ENCODE measurements at regions not wholly inside any gene's neighbourhood (a gene's known extent, or its start where the extent isn't known, plus 50 kb on each side); places are given as distances from the start of the nearest gene placed in this dataset.
A peak's percentile ranks its signal among the peaks of the same experiment; 100 is the strongest.

GRCh38 chr6:97925504-97925903 lies 642.5 kb upstream of the MMS22L start:
- H3K79me2 ChIP-seq (ENCODE audit: insufficient read depth, low read length) = no peaks in the 10 kb centered on the region
- no peaks in the 10 kb centered on the region for H3K36me3 ChIP-seq (ENCODE audit: control insufficient read depth in 1 of 2, insufficient read depth in 2 of 2, low read length in 2 of 2)
- intact Hi-C loops (cut with micrococcal nuclease) = loop anchor here (10.0 kb wide), 1 partner anchor 741 kb away; no protein-coding TSS in a partner anchor
- H4K20me1 ChIP-seq (ENCODE audit: insufficient read depth) = no peaks in the 10 kb centered on the region
- H2AFZ ChIP-seq (ENCODE audit: low read depth, low read length, poor library complexity, severe bottlenecking) = no peak overlapping the region
- no peak; the same call in 1 of the 2 replicates for ATAC-seq
- H3K9me2 ChIP-seq (ENCODE audit: insufficient read depth) = no peaks in the 10 kb centered on the region
- CTCF ChIA-PET = interaction anchor here (1.1 to 2.4 kb wide), 6 partner anchors 8 to 531 kb away, joined by 3 to 15 read pairs (median 4); no protein-coding TSS in a partner anchor
- RAD21 ChIA-PET (ENCODE audit: low non-redundant PET in 1 of 2, low total read pairs in 2 of 2, uncharacterized antibody in 2 of 2, unreplicated experiment in 2 of 2) = no interaction called here
- no TSS peak for BruUV-seq (replicated peaks)
- H3K4me3 ChIP-seq (replicated peaks in 1 of 2; ENCODE audit: low read depth in 1 of 2, low read length in 2 of 2) = no peak overlapping the region
- POLR2A ChIA-PET = no interaction called here
- no peak for DNase-seq (ENCODE audit: low read depth, low spot score)
- H3K27ac ChIP-seq (ENCODE audit: low read depth, low read length) = no peak overlapping the region
- no peak overlapping the region for H3K9ac ChIP-seq (ENCODE audit: low read length)
- H3K4me2 ChIP-seq (ENCODE audit: low read length) = no peak overlapping the region
- H3K9me3 ChIP-seq (ENCODE audit: control insufficient read depth in 1 of 2, insufficient read depth in 1 of 2, low read depth in 1 of 2, low read length in 2 of 2) = no peaks in the 10 kb centered on the region
- H3K27me3 ChIP-seq (ENCODE audit: insufficient read depth, low read length) = peaks cover 11% of the 10 kb centered on the region; the same call in 1 of the 2 replicates
- no peaks in the 10 kb centered on the region for H3K4me1 ChIP-seq (ENCODE audit: control insufficient read depth in 1 of 2, insufficient read depth in 2 of 2, low read length in 2 of 2)
- TF ChIP-seq RAD21 (IDR thresholded peaks at IDR 0.05; ENCODE audit: low read depth) (peak; percentile 42), CTCF (IDR thresholded peaks at IDR 0.05 in 2 of 3, conservative IDR thresholded peaks at IDR 0.05 in 1 of 3; ENCODE audit: borderline replicate concordance in 1 of 3, insufficient read depth in 1 of 3, low read depth in 2 of 3, low read length in 2 of 3) (peak in 1 of 3 experiments; percentile 24; a peak in 1 of 6 replicates), POLR2AphosphoS5 (IDR thresholded peaks at IDR 0.05; ENCODE audit: low read depth, low read length) (no peak)

DNA sequence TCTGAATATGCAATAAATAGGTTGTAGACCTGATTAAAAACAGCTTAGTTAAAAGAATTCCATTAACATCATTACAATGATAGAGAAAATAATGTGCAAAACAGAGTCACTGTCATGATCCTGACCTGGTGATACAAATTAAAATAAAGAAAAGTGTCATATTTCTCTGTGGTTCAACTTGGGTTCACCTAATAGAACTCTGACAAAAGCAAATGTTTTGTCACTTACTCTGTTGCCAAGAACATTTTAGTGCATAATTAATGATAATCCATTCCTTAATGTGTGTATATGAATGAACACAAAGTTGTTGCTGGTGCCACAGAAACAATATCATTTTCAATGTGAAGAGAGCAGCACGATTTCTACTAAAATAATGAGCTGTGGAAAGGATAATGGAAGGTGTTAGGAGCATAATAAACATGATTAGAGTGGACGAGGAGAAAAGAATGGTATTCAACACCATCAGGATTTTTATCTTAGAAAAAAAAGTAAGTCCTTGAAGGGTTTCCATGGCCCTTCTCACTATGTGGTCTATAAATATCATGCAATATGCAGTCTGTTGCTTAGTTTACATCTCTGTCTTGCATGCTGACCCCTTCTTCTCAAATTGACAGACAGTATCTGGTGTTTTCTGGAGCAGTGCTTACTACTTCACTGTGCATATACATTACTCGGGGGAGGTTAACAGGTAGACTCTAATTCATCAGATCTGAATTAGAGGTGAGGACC lies 656.6 kb upstream of the MMS22L start:
- no peaks in the 10 kb centered on the region for H3K36me3 ChIP-seq (ENCODE audit: control insufficient read depth in 1 of 2, insufficient read depth in 2 of 2, low read length in 2 of 2)
- DNase-seq (ENCODE audit: low read depth, low spot score) (no peak), ATAC-seq (no peak)
- no peaks in the 10 kb centered on the region for H3K4me1 ChIP-seq (ENCODE audit: control insufficient read depth in 1 of 2, insufficient read depth in 2 of 2, low read length in 2 of 2)
- no TSS peak for BruUV-seq (replicated peaks)
- H3K9me2 ChIP-seq (ENCODE audit: insufficient read depth) = no peaks in the 10 kb centered on the region
- ChIA-PET CTCF (no interaction called here), POLR2A (no interaction called here), RAD21 (ENCODE audit: low non-redundant PET in 1 of 2, low total read pairs in 2 of 2, uncharacterized antibody in 2 of 2, unreplicated experiment in 2 of 2) (no interaction called here)
- H3K4me3 ChIP-seq (replicated peaks in 1 of 2; ENCODE audit: low read depth in 1 of 2, low read length in 2 of 2) = no peak overlapping the region
- H3K4me2 ChIP-seq (ENCODE audit: low read length) = no peak overlapping the region
- H4K20me1 ChIP-seq (ENCODE audit: insufficient read depth) = no peaks in the 10 kb centered on the region
- H2AFZ ChIP-seq (ENCODE audit: low read depth, low read length, poor library complexity, severe bottlenecking) = no peak overlapping the region
- H3K9ac ChIP-seq (ENCODE audit: low read length) = no peak overlapping the region
- H3K9me3 ChIP-seq (ENCODE audit: control insufficient read depth in 1 of 2, insufficient read depth in 1 of 2, low read depth in 1 of 2, low read length in 2 of 2) = no peaks in the 10 kb centered on the region
- peaks cover 15% of the 10 kb centered on the region for H3K27me3 ChIP-seq (ENCODE audit: insufficient read depth, low read length)
- no peak overlapping the region for H3K27ac ChIP-seq (ENCODE audit: low read depth, low read length)
- intact Hi-C loops (cut with micrococcal nuclease) = no loop called here
- H3K79me2 ChIP-seq (ENCODE audit: insufficient read depth, low read length) = no peaks in the 10 kb centered on the region
- TF ChIP-seq ZBTB33 (IDR thresholded peaks at IDR 0.05; ENCODE audit: extremely low read depth, insufficient replicate concordance, low read length) (no peak), ZFX (IDR thresholded peaks at IDR 0.05) (no peak), ELF1 (IDR thresholded peaks at IDR 0.05; ENCODE audit: borderline replicate concordance, low read depth) (no peak), EGR1 (IDR thresholded peaks at IDR 0.05; ENCODE audit: low read depth) (no peak), TCF7L2 (IDR thresholded peaks at IDR 0.05; ENCODE audit: borderline replicate concordance, extremely low read depth, insufficient read depth, insufficient read length) (no peak), CTCF (IDR thresholded peaks at IDR 0.05 in 2 of 3, conservative IDR thresholded peaks at IDR 0.05 in 1 of 3; ENCODE audit: borderline replicate concordance in 1 of 3, insufficient read depth in 1 of 3, low read depth in 2 of 3, low read length in 2 of 3) (no peak)
- TF ChIP-seq, protein P1, sequence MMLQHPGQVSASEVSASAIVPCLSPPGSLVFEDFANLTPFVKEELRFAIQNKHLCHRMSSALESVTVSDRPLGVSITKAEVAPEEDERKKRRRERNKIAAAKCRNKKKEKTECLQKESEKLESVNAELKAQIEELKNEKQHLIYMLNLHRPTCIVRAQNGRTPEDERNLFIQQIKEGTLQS (IDR thresholded peaks at IDR 0.05) = no peak

Measured in HCT116 (cell line).